Esophagus squamous epithelium (tissue), 5 donors: ENCODE measurements at regions not wholly inside any gene's neighbourhood (a gene's known extent, or its start where the extent isn't known, plus 50 kb on each side); places are given as distances from the start of the nearest gene placed in this dataset.

Experiments used
- DNase-seq: peaks from one replicate; lab custom pipeline; 2025; lab: John Stamatoyannopoulos, UW
- H3K27ac ChIP-seq, 4 donors: fragments of 200-600 bp; sonication (generic); one replicate each; pipeline ENCODE4 v1.5.1; 2016 to 2019; ENCODE audit warnings: mild to moderate bottlenecking in 1 of 4
- H3K27me3 ChIP-seq, 4 donors: fragments of 200-600 bp; sonication (generic); 1 replicate in 3 of 4; 2 replicates in 1 of 4; pipeline versions ENCODE4 v1.5.1 to v1.6.0; 2017 to 2021; ENCODE audit warnings: antibody characterized with exemption in 1 of 4
- H3K36me3 ChIP-seq, 3 donors: fragments of 200-600 bp; sonication (generic); one replicate each; pipeline ENCODE4 v1.5.1; 2016 to 2019
- H3K4me1 ChIP-seq, 3 donors: fragments of 200-600 bp; sonication (generic); one replicate each; pipeline ENCODE4 v1.5.1; 2017 to 2019
- H3K4me3 ChIP-seq, 4 donors: fragments of 200-600 bp; sonication (generic); 1 replicate in 3 of 4; 2 replicates in 1 of 4; pipeline ENCODE4 v1.5.1; 2016 to 2019; ENCODE audit warnings: mild to moderate bottlenecking in 2 of 4, moderate library complexity in 1 of 4
- H3K9me3 ChIP-seq, 3 donors: fragments of 200-600 bp; sonication (generic); one replicate each; pipeline ENCODE4 v1.5.1; 2016 to 2019
- POLR2A ChIP-seq, 4 donors: fragments of 450-650 bp; IDR thresholded peaks; one replicate each; pipeline ENCODE4 v1.6.1; 2017; ENCODE audit warnings: antibody characterized with exemption in 4 of 4, mild to moderate bottlenecking in 4 of 4, moderate library complexity in 3 of 4
- WGBS, 2 donors: methylation state at CpG; one replicate each; pipeline ENCODE4 v1.1.5; 2018; 5-methylcytosine and 5-hydroxymethylcytosine counted together
- intact Hi-C: fragments of 100-400 bp; cut with DNase I; formaldehyde crosslinking; loops from one replicate; pipeline ENCODE4 v1.15.0; 2022
- TF ChIP-seq, protein P1 (sequence below), 6 experiments: fragments of 450-650 bp in 4 of 6; fragments of 200-600 bp in 2 of 6; sonication (generic) in 2 of 6; IDR thresholded peaks; one replicate each; pipeline ENCODE4 v1.5.1; 2016 to 2019; ENCODE audit warnings: antibody characterized with exemption in 6 of 6, mild to moderate bottlenecking in 4 of 6, moderate library complexity in 4 of 6
- donor health status: DM: yes; HTN: yes; CAD: no.

GRCh38 chr13:58721273-58721672 is 1089.7 kb downstream of the PCDH17 start:
- Histone ChIP-seq H3K4me3 (no peak overlapping the region), H3K27me3 (no peaks in the 10 kb centered on the region), H3K27ac (no peak overlapping the region), H3K4me1 (no peaks in the 10 kb centered on the region), H3K9me3 (no peaks in the 10 kb centered on the region), H3K36me3 (no peaks in the 10 kb centered on the region)
- intact Hi-C loops: no loop called here
- no peak for TF ChIP-seq POLR2A (IDR thresholded peaks at IDR 0.05)
- TF ChIP-seq, protein P1, sequence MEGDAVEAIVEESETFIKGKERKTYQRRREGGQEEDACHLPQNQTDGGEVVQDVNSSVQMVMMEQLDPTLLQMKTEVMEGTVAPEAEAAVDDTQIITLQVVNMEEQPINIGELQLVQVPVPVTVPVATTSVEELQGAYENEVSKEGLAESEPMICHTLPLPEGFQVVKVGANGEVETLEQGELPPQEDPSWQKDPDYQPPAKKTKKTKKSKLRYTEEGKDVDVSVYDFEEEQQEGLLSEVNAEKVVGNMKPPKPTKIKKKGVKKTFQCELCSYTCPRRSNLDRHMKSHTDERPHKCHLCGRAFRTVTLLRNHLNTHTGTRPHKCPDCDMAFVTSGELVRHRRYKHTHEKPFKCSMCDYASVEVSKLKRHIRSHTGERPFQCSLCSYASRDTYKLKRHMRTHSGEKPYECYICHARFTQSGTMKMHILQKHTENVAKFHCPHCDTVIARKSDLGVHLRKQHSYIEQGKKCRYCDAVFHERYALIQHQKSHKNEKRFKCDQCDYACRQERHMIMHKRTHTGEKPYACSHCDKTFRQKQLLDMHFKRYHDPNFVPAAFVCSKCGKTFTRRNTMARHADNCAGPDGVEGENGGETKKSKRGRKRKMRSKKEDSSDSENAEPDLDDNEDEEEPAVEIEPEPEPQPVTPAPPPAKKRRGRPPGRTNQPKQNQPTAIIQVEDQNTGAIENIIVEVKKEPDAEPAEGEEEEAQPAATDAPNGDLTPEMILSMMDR (IDR thresholded peaks at IDR 0.05): no peak
- no peak for DNase-seq
- 91 to 96% methylated on average over 1 of the region's 1 CpG for WGBS, 2 donors

GRCh38 chr13:58728126-58728525 is 1096.6 kb downstream of the PCDH17 start:
- no peak for DNase-seq
- 40 to 46% methylated on average over 3 of the region's 3 CpGs for WGBS, 2 donors
- intact Hi-C loops: no loop called here
- H3K9me3 ChIP-seq: no peaks in the 10 kb centered on the region
- no peaks in the 10 kb centered on the region for H3K27me3 ChIP-seq
- H3K27ac ChIP-seq: no peak overlapping the region
- H3K4me1 ChIP-seq: no peaks in the 10 kb centered on the region
- no peak overlapping the region for H3K4me3 ChIP-seq
- TF ChIP-seq, protein P1 (IDR thresholded peaks at IDR 0.05): no peak
- no peak for TF ChIP-seq POLR2A (IDR thresholded peaks at IDR 0.05)
- H3K36me3 ChIP-seq: no peaks in the 10 kb centered on the region

- TF ChIP-seq, protein P1 (IDR thresholded peaks at IDR 0.05): no peak
- TF ChIP-seq POLR2A (IDR thresholded peaks at IDR 0.05): no peak
- WGBS, 2 donors: 28 to 30% methylated on average over 1 of the region's 1 CpG
- intact Hi-C loops: no loop called here
- no peak overlapping the region for H3K27ac ChIP-seq
- no peak for DNase-seq
- no peak overlapping the region for H3K4me3 ChIP-seq
- no peaks in the 10 kb centered on the region for H3K27me3 ChIP-seq
- no peaks in the 10 kb centered on the region for H3K9me3 ChIP-seq
- H3K36me3 ChIP-seq: no peaks in the 10 kb centered on the region
- no peaks in the 10 kb centered on the region for H3K4me1 ChIP-seq
These were observed 1097.8 kb downstream of the PCDH17 start for GRCh38 chr13:58729361-58729760.

GRCh38 chr13:58744686-58745085 is 1113.1 kb downstream of the PCDH17 start:
- Histone ChIP-seq H3K36me3 (no peaks in the 10 kb centered on the region), H3K27ac (no peak overlapping the region), H3K4me1 (no peaks in the 10 kb centered on the region), H3K9me3 (no peaks in the 10 kb centered on the region), H3K4me3 (no peak overlapping the region), H3K27me3 (no peaks in the 10 kb centered on the region)
- WGBS, 2 donors: 59 to 81% methylated on average over 1 of the region's 1 CpG
- intact Hi-C loops: no loop called here
- DNase-seq: no peak
- no peak for TF ChIP-seq POLR2A (IDR thresholded peaks at IDR 0.05)
- TF ChIP-seq, protein P1 (IDR thresholded peaks at IDR 0.05): no peak

DNA sequence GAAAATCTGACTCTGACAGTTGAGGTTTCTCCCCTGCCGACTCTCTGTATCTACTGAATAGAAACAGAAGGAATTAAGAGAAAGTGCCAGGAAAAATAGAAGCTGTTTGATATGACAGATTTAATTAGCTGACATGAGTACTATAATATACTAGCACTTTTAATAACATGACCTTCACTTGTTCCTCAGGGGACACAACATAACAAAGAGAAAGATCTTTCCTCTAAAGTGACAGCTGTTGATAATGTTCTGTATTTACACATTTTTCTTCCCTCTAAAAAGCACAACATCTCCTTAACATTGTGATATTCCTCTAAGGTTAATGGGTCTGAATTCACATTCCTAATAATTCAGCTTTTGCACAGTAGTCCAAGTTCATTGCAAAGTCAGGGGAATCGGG is 1136.0 kb downstream of the PCDH17 start:
- H3K9me3 ChIP-seq: no peaks in the 10 kb centered on the region
- DNase-seq: no peak
- H3K4me3 ChIP-seq: no peak overlapping the region
- intact Hi-C loops: no loop called here
- no peaks in the 10 kb centered on the region for H3K4me1 ChIP-seq
- no peak overlapping the region for H3K27ac ChIP-seq
- H3K36me3 ChIP-seq: no peaks in the 10 kb centered on the region
- no peaks in the 10 kb centered on the region for H3K27me3 ChIP-seq
- TF ChIP-seq, protein P1 (IDR thresholded peaks at IDR 0.05): no peak
- TF ChIP-seq POLR2A (IDR thresholded peaks at IDR 0.05): no peak
- WGBS, 2 donors: 39% methylated on average over 2 of the region's 2 CpGs
